Endothelial cell of umbilical vein (primary cell): ENCODE measurements at regions not wholly inside any gene's neighbourhood (a gene's known extent, or its start where the extent isn't known, plus 50 kb on each side); places are given as distances from the start of the nearest gene placed in this dataset.

Experiments
- BruUV-seq: library from RNA; stranded (reverse); fragments of 400-500 nt; replicated peaks from 2 replicates; lab custom pipeline; 2021; lab: Mats Ljungman, UMichigan
- CTCF ChIA-PET: fragments of 300-600, 350-600 bp; sonication (Branson Sonifier 250); formaldehyde crosslinking; loops from one replicate; lab custom pipeline; 2021; ENCODE audit warnings: antibody characterized with exemption, inconsistent platforms; lab: Charles Lee
- POLR2A ChIA-PET: fragments of 300-600, 350-600 bp; sonication (Branson Sonifier 250); formaldehyde crosslinking; loops from one replicate; lab custom pipeline; 2021; ENCODE audit warnings: antibody characterized with exemption, inconsistent platforms; lab: Charles Lee
- DNase-seq: peaks from one replicate; pipeline ENCODE4 v3.0.0-alpha.2; 2011; ENCODE audit warnings: low read depth, low spot score
- FAIRE-seq: peaks from 2 replicates; lab custom pipeline; 2011; peaks lifted over from hg19 to GRCh38; lab: Jason Lieb, UNC
- H2AFZ ChIP-seq: 2 replicates; pipeline ENCODE4 v1.6.0; 2012; ENCODE audit warnings: low read depth, low read length, control low read depth, inconsistent platforms
- H3K27ac ChIP-seq: 2 replicates; pipeline ENCODE4 v1.5.1; 2011; ENCODE audit warnings: low read depth, mild to moderate bottlenecking, control low read depth, low read length, moderate library complexity; ENCODE audit not compliant: insufficient read depth
- H3K27me3 ChIP-seq, 2 experiments: 2 replicates each; pipeline versions ENCODE4 v1.6.0 to v1.6.1; 2011; ENCODE audit warnings: low read length in 2 of 2, mixed read lengths in 1 of 2; ENCODE audit not compliant: control insufficient read depth in 2 of 2, insufficient read depth in 2 of 2
- H3K36me3 ChIP-seq, 2 experiments: 2 replicates in 1 of 2; 3 replicates in 1 of 2; pipeline ENCODE4 v1.5.1; 2011; ENCODE audit warnings: low read length in 2 of 2, mild to moderate bottlenecking in 1 of 2, moderate library complexity in 1 of 2; ENCODE audit not compliant: control insufficient read depth in 2 of 2, insufficient read depth in 2 of 2; ENCODE audit errors: extremely low read depth in 1 of 2
- H3K4me1 ChIP-seq: 3 replicates; pipeline ENCODE4 v1.5.1; 2011; ENCODE audit warnings: mild to moderate bottlenecking, low read length; ENCODE audit not compliant: control insufficient read depth, insufficient read depth; ENCODE audit errors: extremely low read depth
- H3K4me2 ChIP-seq: 2 replicates; pipeline ENCODE4 v1.6.1; 2011; ENCODE audit warnings: low read length, control low read depth, mixed read lengths; ENCODE audit not compliant: insufficient read depth
- H3K4me3 ChIP-seq, 3 experiments: fragments of 200-600 bp in 1 of 3; sonication (generic), shearing (Covaris generic) in 1 of 3; replicated peaks in 1 of 3; 2 replicates each; pipeline ENCODE4 v1.5.1; 2011 to 2016; ENCODE audit warnings: control low read depth in 3 of 3, low read length in 3 of 3, mild to moderate bottlenecking in 2 of 3, inconsistent platforms in 1 of 3, low read depth in 1 of 3, moderate library complexity in 1 of 3; ENCODE audit not compliant: insufficient read depth in 1 of 3
- H3K79me2 ChIP-seq: 2 replicates; pipeline ENCODE4 v1.6.0; 2012; ENCODE audit warnings: low read length, inconsistent platforms; ENCODE audit not compliant: control insufficient read depth, insufficient read depth
- H3K9ac ChIP-seq: replicated peaks from 2 replicates; pipeline ENCODE3; 2011; ENCODE audit warnings: low read length, control low read depth; ENCODE audit not compliant: insufficient read depth; ENCODE audit errors: extremely low read depth
- H3K9me1 ChIP-seq: replicated peaks from 3 replicates; pipeline ENCODE4 v1.6.0; 2011; ENCODE audit warnings: mild to moderate bottlenecking, low read length; ENCODE audit not compliant: control insufficient read depth, insufficient read depth; ENCODE audit errors: extremely low read depth
- H3K9me3 ChIP-seq: replicated peaks from 2 replicates; pipeline ENCODE4 v1.5.1; 2012; ENCODE audit warnings: low read length, inconsistent platforms; ENCODE audit not compliant: control insufficient read depth, insufficient read depth
- H4K20me1 ChIP-seq: replicated peaks from 2 replicates; pipeline ENCODE3; 2011; ENCODE audit warnings: mild to moderate bottlenecking, low read length; ENCODE audit not compliant: control insufficient read depth, insufficient read depth; ENCODE audit errors: extremely low read depth
- FOS ChIP-seq: IDR thresholded peaks from 2 replicates; pipeline ENCODE4 v1.6.1; 2011; ENCODE audit warnings: mild to moderate bottlenecking, low read length, moderate library complexity, borderline replicate concordance; ENCODE audit not compliant: insufficient read depth
- GATA2 ChIP-seq: IDR thresholded peaks from 2 replicates; pipeline ENCODE4 v1.7.0; 2011; ENCODE audit warnings: low read depth, mild to moderate bottlenecking, moderate library complexity, mixed read lengths, low read length; ENCODE audit not compliant: insufficient read length, insufficient read depth
- JUN ChIP-seq: IDR thresholded peaks from 2 replicates; pipeline ENCODE4 v1.6.1; 2011; ENCODE audit warnings: borderline replicate concordance, low read depth; ENCODE audit not compliant: insufficient read length, insufficient read depth
- dilution Hi-C: fragments of 300-500 bp; cut with MboI; formaldehyde crosslinking; loops from one replicate; pipeline ENCODE4 v1.15.0; 2019; ENCODE audit warnings: low sequenced_read_pairs; ENCODE audit not compliant: extremely low pct_ligation_motif_present
- intact Hi-C: fragments of 100-400 bp; cut with micrococcal nuclease; formaldehyde crosslinking; loops from one replicate; pipeline ENCODE4 v1.10.0; 2022
- TF ChIP-seq, protein P1 (sequence below): IDR thresholded peaks from 2 replicates; pipeline ENCODE4 v1.6.1; 2011; ENCODE audit not compliant: insufficient read depth, insufficient read length

DNA sequence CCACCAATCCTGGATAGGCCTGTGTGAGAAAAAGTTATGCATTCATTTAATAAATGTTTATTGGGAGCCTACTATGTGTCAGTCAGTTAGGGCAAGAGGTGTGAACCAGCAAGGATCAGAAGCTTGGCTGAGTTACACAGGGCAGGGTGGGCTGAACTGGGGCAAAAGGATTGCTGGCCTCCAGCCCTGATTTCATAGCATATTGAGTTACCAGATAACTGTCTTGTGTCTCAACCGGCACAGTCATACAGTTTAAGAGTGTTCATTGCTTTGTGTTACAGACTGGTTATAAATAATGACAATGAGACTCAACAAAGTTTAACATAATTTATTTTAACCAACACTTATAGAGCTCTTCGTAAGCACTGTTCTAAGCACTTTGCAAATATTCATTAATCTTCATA is 253.8 kb downstream of the DLEU7 start:
- ChIA-PET CTCF (interaction anchor here (1.2 to 1.4 kb wide), 3 partner anchors 14 to 592 kb away, joined by 3 read pairs; partner anchors contain the start of gene TRIM13), POLR2A (no interaction called here)
- Histone ChIP-seq H4K20me1 (no peaks in the 10 kb centered on the region), H3K9me3 (no peaks in the 10 kb centered on the region), H3K27ac (no peak overlapping the region), H3K4me3 (no peak overlapping the region), H3K4me1 (peaks cover 5% of the 10 kb centered on the region), H3K27me3 (peaks cover 3 to 6% of the 10 kb centered on the region in 2 experiments), H3K79me2 (no peaks in the 10 kb centered on the region), H2AFZ (no peak overlapping the region), H3K9ac (no peak overlapping the region), H3K4me2 (no peak overlapping the region), H3K36me3 (no peaks in the 10 kb centered on the region), H3K9me1 (no peaks in the 10 kb centered on the region)
- FAIRE-seq (no peak), DNase-seq (no peak)
- no peak for TF ChIP-seq FOS
- no TSS peak for BruUV-seq
- intact Hi-C loops (no loop called here), dilution Hi-C loops (no loop called here)

DNA sequence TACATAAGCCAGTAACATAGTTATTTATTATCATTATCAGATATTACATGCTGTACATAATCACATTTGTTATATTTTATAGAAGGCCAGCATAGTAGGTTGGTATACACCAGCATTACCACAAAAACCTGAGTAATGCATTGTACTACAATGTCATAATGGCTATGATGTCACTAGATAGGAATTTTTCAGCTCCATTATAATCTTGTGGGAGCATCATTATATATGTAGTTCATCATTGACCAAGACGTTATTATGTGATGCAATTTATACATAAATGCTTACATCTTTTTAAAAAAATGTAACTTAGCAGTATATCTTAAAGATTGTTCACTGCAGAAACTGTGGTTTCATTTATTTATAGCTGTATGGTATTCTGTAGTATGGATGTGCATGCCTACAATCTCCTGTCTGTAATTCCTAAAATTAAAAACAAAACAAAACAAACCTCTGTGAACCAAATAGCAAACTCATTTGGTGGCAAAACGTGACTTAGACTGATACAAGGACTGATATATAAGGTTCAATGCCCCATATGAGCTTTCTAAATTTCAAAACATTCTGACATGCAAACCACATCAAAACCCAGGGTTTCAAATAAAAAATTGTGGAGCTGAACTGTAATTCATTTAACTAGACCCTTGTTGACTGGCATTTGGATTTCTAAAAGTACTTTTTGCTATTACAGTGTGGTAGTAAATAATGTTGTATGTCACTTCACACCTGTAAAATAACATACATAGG is 250.9 kb downstream of the DLEU7 start:
- CTCF ChIA-PET: interaction anchor here (0.6 to 1.4 kb wide), 2 partner anchors 25 to 105 kb away, joined by 4 to 6 read pairs; no protein-coding TSS in a partner anchor

More for the DNA sequence above, 250.9 kb downstream of the DLEU7 start:
- no peaks in the 10 kb centered on the region for H3K9me1 ChIP-seq
- H3K4me3 ChIP-seq: no peak overlapping the region
- H3K79me2 ChIP-seq: no peaks in the 10 kb centered on the region
- FAIRE-seq: peak; percentile 69
- peaks cover 5% of the 10 kb centered on the region for H3K4me1 ChIP-seq
- no peak overlapping the region for H2AFZ ChIP-seq
- intact Hi-C loops: no loop called here
- no peaks in the 10 kb centered on the region for H3K9me3 ChIP-seq
- BruUV-seq: no TSS peak
- dilution Hi-C loops: no loop called here
- no peak overlapping the region for H3K27ac ChIP-seq
- TF ChIP-seq GATA2 (no peak), JUN (peak; percentile 57)
- TF ChIP-seq, protein P1, sequence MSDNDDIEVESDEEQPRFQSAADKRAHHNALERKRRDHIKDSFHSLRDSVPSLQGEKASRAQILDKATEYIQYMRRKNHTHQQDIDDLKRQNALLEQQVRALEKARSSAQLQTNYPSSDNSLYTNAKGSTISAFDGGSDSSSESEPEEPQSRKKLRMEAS: no peak
- no peak overlapping the region for H3K4me2 ChIP-seq
- H4K20me1 ChIP-seq: no peaks in the 10 kb centered on the region
- no peak overlapping the region for H3K9ac ChIP-seq
- peaks cover 0 to 8% of the 10 kb centered on the region in 2 experiments for H3K27me3 ChIP-seq
- no peaks in the 10 kb centered on the region for H3K36me3 ChIP-seq
- peak; percentile 29 for DNase-seq
- POLR2A ChIA-PET: no interaction called here
